ENCODE measurements at regions not wholly inside any gene's neighbourhood (a gene's known extent, or its start where the extent isn't known, plus 50 kb on each side); places are given as distances from the start of the nearest gene placed in this dataset.

DNA sequence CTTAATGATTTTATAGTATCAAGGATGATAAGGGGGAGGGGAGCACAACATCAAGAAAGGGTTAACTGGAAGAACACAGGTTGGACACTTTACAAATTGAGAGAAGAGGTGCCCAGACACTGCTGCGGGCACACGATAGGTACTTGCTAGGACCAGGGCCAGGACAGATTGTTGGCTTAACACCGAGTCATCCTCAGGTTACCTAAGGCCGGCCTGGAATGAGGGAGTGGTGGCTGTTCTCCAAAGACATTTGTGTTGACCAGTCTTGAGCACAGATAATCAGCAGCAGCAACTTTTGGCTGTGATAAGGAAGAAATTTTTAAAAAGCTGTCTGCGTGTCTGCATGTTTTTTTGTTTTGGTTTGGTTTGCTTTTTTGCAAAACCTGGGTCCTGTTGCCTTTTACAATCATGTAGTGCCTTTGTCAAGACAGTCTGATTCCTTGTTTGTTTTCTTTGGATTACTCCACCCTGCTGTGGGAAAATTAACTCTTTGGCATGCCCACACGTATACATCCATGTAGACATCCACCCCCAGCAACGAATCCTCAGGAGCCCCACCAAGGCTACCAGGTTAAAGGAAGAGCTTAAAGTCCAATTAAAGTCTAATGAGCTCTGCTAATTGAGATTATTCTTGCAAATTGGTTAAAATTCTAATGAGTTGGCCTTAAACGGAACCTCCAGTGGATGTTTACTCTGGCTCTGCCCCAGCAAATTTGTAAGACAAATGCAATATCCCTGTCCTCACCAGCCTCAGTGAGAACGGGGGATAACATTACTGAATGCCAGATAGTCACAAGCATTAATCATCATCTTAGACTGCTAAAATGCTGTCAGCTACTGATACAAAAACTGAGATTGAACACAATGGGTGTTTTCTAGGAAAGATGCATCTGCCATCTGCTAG, 382.3 kb downstream of the ACTL7B start:
- 91% methylated on average over 9 of the region's 9 CpGs for WGBS
- Histone ChIP-seq H3K4me1 (ENCODE audit: control insufficient read depth in 2 of 2, insufficient read depth in 2 of 2, low read length in 2 of 2) (no peaks in the 10 kb centered on the region), H3K27me3 (ENCODE audit: control insufficient read depth in 2 of 2, insufficient read depth in 1 of 2, low read length in 1 of 2) (no peaks in the 10 kb centered on the region), H3K27ac (ENCODE audit: low read depth in 1 of 2, low read length in 1 of 2) (peak overlapping the region in 1 of 2 donors; percentile 15), H3K4me3 (ENCODE audit: low read length in 2 of 2) (no peak overlapping the region), H3K36me3 (ENCODE audit: control insufficient read depth in 2 of 2, insufficient read depth in 2 of 2, low read length in 1 of 2) (no peaks in the 10 kb centered on the region), H3K9me3 (ENCODE audit: control insufficient read depth in 2 of 2, insufficient read depth in 1 of 2, low read length in 1 of 2) (no peaks in the 10 kb centered on the region)
- DNase-seq (ENCODE audit: low read depth in 6 of 9, low spot score in 9 of 9) = no peak

DNA sequence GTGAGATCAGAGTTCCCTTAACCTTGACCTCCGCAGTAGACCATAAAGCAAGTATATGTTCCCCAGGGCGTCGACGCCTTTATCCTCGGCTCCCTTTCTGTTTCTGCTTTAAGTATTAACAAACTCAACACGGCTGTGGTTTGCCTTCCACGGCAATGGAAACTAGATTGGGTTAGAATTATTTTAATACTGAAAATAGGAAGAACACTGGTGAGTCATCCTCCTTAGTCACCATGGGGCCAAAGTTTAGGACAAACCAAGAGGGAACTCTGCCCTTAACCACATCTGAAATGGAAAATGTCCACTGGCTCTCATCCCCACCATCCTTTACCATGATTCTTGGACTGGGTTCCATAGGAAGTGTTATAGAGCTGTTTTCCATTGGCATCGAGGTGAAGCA, 386.1 kb downstream of the ACTL7B start:
- Histone ChIP-seq H3K4me3 (ENCODE audit: low read length in 2 of 2) (no peak overlapping the region), H3K9me3 (ENCODE audit: control insufficient read depth in 2 of 2, insufficient read depth in 1 of 2, low read length in 1 of 2) (no peaks in the 10 kb centered on the region), H3K4me1 (ENCODE audit: control insufficient read depth in 2 of 2, insufficient read depth in 2 of 2, low read length in 2 of 2) (no peaks in the 10 kb centered on the region), H3K36me3 (ENCODE audit: control insufficient read depth in 2 of 2, insufficient read depth in 2 of 2, low read length in 1 of 2) (no peaks in the 10 kb centered on the region), H3K27ac (ENCODE audit: low read depth in 1 of 2, low read length in 1 of 2) (no peak overlapping the region), H3K27me3 (ENCODE audit: control insufficient read depth in 2 of 2, insufficient read depth in 1 of 2, low read length in 1 of 2) (no peaks in the 10 kb centered on the region)
- DNase-seq (ENCODE audit: low read depth in 6 of 9, low spot score in 9 of 9) = no peak
- 93% methylated on average over 8 of the region's 8 CpGs for WGBS

DNA sequence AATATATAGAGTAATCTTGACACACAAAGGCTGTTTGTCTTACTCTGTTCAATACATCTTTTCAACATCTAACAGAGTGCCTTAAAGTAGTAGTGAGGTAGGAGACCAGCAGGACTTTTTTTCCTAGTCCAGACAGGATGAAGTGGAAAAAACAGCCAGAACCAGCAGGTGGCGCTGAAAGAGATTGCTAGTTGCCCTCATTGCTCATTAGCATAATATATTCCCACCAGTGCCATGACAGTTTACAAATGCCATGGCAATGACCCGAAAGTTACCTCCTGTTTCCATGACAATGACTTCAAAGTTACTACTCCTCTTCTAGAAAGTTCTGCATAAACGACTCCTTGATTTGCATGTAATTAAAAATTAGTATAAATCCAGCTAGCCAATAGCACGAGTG, 387.4 kb downstream of the ACTL7B start:
- H3K36me3 ChIP-seq (ENCODE audit: control insufficient read depth in 2 of 2, insufficient read depth in 2 of 2, low read length in 1 of 2) = no peaks in the 10 kb centered on the region
- peak in 3 of 9 donors; percentile 5 to 26 (median 22) for DNase-seq (ENCODE audit: low read depth in 6 of 9, low spot score in 9 of 9)
- no peak overlapping the region for H3K27ac ChIP-seq (ENCODE audit: low read depth in 1 of 2, low read length in 1 of 2)
- H3K27me3 ChIP-seq (ENCODE audit: control insufficient read depth in 2 of 2, insufficient read depth in 1 of 2, low read length in 1 of 2) = no peaks in the 10 kb centered on the region
- WGBS = 91% methylated on average over 4 of the region's 4 CpGs
- H3K9me3 ChIP-seq (ENCODE audit: control insufficient read depth in 2 of 2, insufficient read depth in 1 of 2, low read length in 1 of 2) = no peaks in the 10 kb centered on the region
- H3K4me3 ChIP-seq (ENCODE audit: low read length in 2 of 2) = no peak overlapping the region
- H3K4me1 ChIP-seq (ENCODE audit: control insufficient read depth in 2 of 2, insufficient read depth in 2 of 2, low read length in 2 of 2) = no peaks in the 10 kb centered on the region

DNA sequence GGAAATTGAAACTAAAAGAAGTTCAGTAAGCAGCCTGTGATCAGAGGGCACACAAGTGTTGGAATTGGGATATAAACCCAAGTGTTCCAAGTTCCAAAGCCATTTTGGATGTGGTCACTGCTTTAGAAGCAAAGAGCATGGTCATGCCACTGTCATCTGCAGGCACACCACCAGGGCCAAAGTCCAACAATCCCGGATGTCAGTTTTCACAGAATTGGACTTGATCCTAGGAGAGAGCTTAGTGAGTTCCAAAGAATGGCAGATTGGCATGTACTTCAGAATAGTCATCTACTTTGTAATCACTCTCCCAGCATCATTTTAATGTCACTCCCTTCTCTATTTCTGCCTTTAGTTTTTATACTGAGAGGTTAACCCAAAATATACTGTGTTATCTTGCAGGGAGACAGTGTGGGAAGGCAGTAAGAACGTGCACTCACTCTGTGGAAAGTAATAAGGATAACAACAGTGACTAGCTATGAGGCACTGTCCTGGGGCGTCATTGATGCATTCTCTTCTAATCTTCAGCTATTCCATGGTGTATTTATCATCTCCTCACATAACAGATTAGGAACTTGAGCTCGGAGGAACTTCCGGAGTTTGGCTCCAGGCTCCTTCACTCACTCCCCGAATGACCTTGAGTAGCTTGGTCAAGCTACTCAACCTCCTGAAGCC, 388.0 kb downstream of the ACTL7B start:
- Histone ChIP-seq H3K27ac (ENCODE audit: low read depth in 1 of 2, low read length in 1 of 2) (no peak overlapping the region), H3K9me3 (ENCODE audit: control insufficient read depth in 2 of 2, insufficient read depth in 1 of 2, low read length in 1 of 2) (no peaks in the 10 kb centered on the region), H3K4me3 (ENCODE audit: low read length in 2 of 2) (no peak overlapping the region), H3K36me3 (ENCODE audit: control insufficient read depth in 2 of 2, insufficient read depth in 2 of 2, low read length in 1 of 2) (no peaks in the 10 kb centered on the region), H3K4me1 (ENCODE audit: control insufficient read depth in 2 of 2, insufficient read depth in 2 of 2, low read length in 2 of 2) (no peaks in the 10 kb centered on the region), H3K27me3 (ENCODE audit: control insufficient read depth in 2 of 2, insufficient read depth in 1 of 2, low read length in 1 of 2) (no peaks in the 10 kb centered on the region)
- WGBS = 94% methylated on average over 6 of the region's 6 CpGs
- no peak for DNase-seq (ENCODE audit: low read depth in 6 of 9, low spot score in 9 of 9)

DNA sequence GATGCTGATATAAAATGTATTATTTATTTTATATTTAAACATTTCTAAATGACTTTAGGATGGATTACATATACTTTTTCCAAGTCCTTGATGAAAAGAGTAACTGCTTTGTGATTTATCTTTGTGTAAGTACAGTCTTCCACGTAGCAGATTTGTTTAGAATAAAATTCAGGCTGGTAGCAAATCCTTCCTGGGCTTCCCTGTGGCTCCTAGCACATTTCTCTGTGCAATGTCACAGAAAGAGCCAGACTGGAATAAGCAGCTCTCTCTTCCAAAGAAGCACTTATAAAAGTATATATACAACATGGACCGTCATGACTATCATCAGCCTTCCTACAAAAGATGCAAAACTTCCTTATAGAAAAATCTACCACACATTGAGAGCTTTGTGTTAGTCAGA, 388.6 kb downstream of the ACTL7B start:
- H3K9me3 ChIP-seq (ENCODE audit: control insufficient read depth in 2 of 2, insufficient read depth in 1 of 2, low read length in 1 of 2) = no peaks in the 10 kb centered on the region
- 91% methylated on average over 2 of the region's 2 CpGs for WGBS

DNA sequence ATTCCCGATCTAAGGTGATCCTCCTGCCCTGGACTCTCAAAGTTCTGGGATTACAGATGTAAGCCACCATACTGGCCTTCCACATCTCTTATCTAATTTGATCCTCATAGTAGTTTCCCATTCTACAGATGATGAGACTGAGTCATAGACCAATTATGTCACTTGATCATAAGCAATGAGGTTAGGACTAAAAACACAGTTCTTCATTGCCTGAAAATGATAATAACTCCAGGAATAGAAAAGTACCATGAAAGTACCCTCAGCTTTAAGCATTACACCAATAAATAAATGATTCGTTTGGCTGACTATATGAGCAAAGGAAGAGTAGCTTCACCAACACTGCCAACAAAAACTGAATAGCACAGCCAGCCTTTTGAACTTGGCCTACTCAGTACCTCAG, 389.5 kb downstream of the ACTL7B start:
- no peak overlapping the region for H3K27ac ChIP-seq (ENCODE audit: low read depth in 1 of 2, low read length in 1 of 2)
- WGBS = 91% methylated on average over 2 of the region's 2 CpGs

More for the DNA sequence above, 388.6 kb downstream of the ACTL7B start:
- H3K27me3 ChIP-seq (ENCODE audit: control insufficient read depth in 2 of 2, insufficient read depth in 1 of 2, low read length in 1 of 2) = no peaks in the 10 kb centered on the region
- no peak overlapping the region for H3K27ac ChIP-seq (ENCODE audit: low read depth in 1 of 2, low read length in 1 of 2)
- no peak overlapping the region for H3K4me3 ChIP-seq (ENCODE audit: low read length in 2 of 2)
- H3K36me3 ChIP-seq (ENCODE audit: control insufficient read depth in 2 of 2, insufficient read depth in 2 of 2, low read length in 1 of 2) = no peaks in the 10 kb centered on the region
- no peaks in the 10 kb centered on the region for H3K4me1 ChIP-seq (ENCODE audit: control insufficient read depth in 2 of 2, insufficient read depth in 2 of 2, low read length in 2 of 2)
- DNase-seq (ENCODE audit: low read depth in 6 of 9, low spot score in 9 of 9) = no peak

DNA sequence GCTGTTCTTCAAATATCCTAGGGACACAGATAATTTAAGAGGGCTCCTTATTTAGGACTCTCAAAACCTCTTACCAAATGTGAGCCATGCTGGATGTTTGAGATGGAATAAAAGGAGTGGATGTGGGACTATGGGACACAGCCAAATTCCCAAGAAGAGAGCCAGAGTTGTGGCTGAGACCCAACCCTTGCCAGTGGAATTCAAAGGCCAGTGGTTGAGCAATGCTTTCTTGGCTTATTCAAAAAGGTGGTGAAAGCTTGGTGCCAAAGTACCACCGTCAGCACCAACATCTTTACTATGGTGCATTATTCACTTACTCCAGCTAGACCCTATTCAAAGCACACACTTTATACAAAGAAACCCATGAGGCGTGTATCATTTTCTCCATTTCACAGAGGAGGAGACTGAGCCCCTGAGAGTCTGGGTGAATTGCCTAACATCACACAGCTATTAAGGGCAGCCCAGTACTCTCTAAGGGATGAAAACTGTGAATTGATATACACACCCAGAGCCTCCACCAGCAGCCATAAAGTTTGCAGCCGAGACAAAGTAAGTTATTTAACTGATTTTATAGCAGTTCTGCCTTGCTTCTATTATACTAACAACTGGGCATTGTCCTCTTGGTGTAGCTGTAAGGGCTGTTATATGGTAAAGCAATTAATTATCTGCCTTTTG, 391.7 kb downstream of the ACTL7B start:
- Histone ChIP-seq H3K36me3 (ENCODE audit: control insufficient read depth in 2 of 2, insufficient read depth in 2 of 2, low read length in 1 of 2) (no peaks in the 10 kb centered on the region), H3K4me3 (ENCODE audit: low read length in 2 of 2) (no peak overlapping the region), H3K4me1 (ENCODE audit: control insufficient read depth in 2 of 2, insufficient read depth in 2 of 2, low read length in 2 of 2) (no peaks in the 10 kb centered on the region), H3K27ac (ENCODE audit: low read depth in 1 of 2, low read length in 1 of 2) (no peak overlapping the region), H3K27me3 (ENCODE audit: control insufficient read depth in 2 of 2, insufficient read depth in 1 of 2, low read length in 1 of 2) (no peaks in the 10 kb centered on the region), H3K9me3 (ENCODE audit: control insufficient read depth in 2 of 2, insufficient read depth in 1 of 2, low read length in 1 of 2) (no peaks in the 10 kb centered on the region)
- WGBS = 95% methylated on average over 3 of the region's 3 CpGs
- no peak for DNase-seq (ENCODE audit: low read depth in 6 of 9, low spot score in 9 of 9)

More for the DNA sequence above, 389.5 kb downstream of the ACTL7B start:
- Histone ChIP-seq H3K4me1 (ENCODE audit: control insufficient read depth in 2 of 2, insufficient read depth in 2 of 2, low read length in 2 of 2) (no peaks in the 10 kb centered on the region), H3K27me3 (ENCODE audit: control insufficient read depth in 2 of 2, insufficient read depth in 1 of 2, low read length in 1 of 2) (no peaks in the 10 kb centered on the region), H3K4me3 (ENCODE audit: low read length in 2 of 2) (no peak overlapping the region), H3K36me3 (ENCODE audit: control insufficient read depth in 2 of 2, insufficient read depth in 2 of 2, low read length in 1 of 2) (no peaks in the 10 kb centered on the region), H3K9me3 (ENCODE audit: control insufficient read depth in 2 of 2, insufficient read depth in 1 of 2, low read length in 1 of 2) (no peaks in the 10 kb centered on the region)
- no peak for DNase-seq (ENCODE audit: low read depth in 6 of 9, low spot score in 9 of 9)

DNA sequence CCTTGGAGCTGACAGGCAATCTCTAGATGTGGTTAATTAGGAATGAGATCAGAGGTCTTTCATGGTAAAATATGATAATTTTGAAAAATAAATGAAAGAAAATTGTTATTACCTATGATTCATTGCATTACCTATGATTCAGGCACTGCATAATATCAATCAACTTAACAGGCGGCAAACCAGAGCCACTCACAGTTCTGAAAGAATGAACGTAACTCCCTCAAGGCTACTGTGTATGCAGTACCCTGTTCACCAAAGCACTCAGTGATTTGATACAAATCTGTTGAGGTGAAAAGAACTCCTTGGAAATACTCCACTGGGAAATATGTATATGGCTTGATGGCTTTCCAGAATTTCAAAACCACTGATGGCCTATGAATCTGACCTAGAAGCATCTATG, 398.9 kb downstream of the ACTL7B start:
- H3K27ac ChIP-seq (ENCODE audit: low read depth in 1 of 2, low read length in 1 of 2) = no peak overlapping the region
- WGBS = 95% methylated on average over 2 of the region's 2 CpGs

More for the DNA sequence above, 398.9 kb downstream of the ACTL7B start:
- no peak overlapping the region for H3K4me3 ChIP-seq (ENCODE audit: low read length in 2 of 2)
- no peaks in the 10 kb centered on the region for H3K9me3 ChIP-seq (ENCODE audit: control insufficient read depth in 2 of 2, insufficient read depth in 1 of 2, low read length in 1 of 2)
- H3K36me3 ChIP-seq (ENCODE audit: control insufficient read depth in 2 of 2, insufficient read depth in 2 of 2, low read length in 1 of 2) = no peaks in the 10 kb centered on the region
- DNase-seq (ENCODE audit: low read depth in 6 of 9, low spot score in 9 of 9) = no peak
- no peaks in the 10 kb centered on the region for H3K27me3 ChIP-seq (ENCODE audit: control insufficient read depth in 2 of 2, insufficient read depth in 1 of 2, low read length in 1 of 2)
- H3K4me1 ChIP-seq (ENCODE audit: control insufficient read depth in 2 of 2, insufficient read depth in 2 of 2, low read length in 2 of 2) = no peaks in the 10 kb centered on the region
